HG03460 (cell line): ENCODE measurements at regions not wholly inside any gene's neighbourhood (a gene's known extent, or its start where the extent isn't known, plus 50 kb on each side); places are given as distances from the start of the nearest gene placed in this dataset.
"Not testable (repeated sequence)": the region's sequence is repeated elsewhere in the genome, so short reads cannot be mapped to it uniquely, and the experiment has no call there.

ENCODE experiments used
- ATAC-seq: cut with Tn5 transposase; IDR thresholded peaks from one replicate; pipeline ENCODE4 v1.9.1; 2021; ENCODE audit not compliant: unreplicated experiment

DNA sequence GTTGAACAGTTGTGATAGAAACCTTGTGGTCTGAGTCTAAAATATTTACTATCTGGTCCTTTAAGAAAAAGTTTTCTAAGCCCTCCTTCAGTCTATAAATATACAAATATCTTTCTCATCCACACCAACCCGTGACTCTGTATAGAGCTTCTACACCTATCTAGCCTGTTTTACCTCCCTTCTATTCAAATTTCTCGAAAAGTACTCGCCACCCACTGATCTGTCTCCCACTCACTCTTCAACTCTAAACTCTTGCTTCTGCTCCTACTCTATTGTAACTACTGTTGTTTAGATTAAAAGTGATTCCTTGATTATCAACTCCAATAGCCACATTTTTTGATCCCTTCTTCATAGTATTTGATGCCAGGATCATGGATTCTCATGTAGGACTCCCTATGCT lies 329.4 kb upstream of the MAN1A1 start:
- ATAC-seq: no peak

DNA sequence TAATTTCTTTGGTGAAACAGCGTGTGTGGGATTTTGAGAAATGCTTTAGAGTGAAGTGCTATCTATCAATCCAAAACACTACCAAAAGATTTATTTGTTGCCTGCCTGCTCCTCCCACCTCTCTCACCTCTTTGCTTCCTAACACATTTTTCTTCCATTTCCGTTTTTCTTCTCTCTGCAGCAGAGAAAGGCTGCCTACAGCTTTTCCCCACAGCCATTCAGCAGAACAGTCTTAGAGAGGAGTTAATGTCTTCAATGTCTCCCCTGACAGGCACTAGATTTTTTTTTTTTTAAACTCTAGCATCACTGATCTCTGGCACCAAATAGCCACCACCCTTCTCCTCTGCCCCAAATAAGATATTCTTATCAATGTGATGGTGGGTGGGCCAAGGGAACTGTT lies 327.8 kb upstream of the MAN1A1 start:
- no peak for ATAC-seq

DNA sequence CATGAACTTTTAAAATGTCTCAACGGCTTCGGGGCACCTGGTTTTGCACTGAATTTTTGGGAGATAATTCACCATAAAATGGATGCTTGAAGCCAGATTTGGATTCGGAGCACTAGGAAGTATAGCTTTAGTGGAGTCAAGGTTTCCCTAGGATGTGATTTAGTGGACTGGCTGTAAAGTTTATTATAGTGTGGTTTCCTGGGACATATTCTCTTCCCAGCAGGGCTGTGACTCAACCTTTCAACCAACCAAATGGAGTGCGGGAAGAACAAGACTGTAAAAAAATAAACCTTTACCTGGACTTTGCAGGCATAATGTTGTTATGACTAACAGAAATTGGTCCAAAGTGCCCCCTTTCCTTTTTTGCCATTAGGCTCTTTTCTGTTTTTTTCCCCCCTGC lies 327.4 kb upstream of the MAN1A1 start:
- ATAC-seq: no peak

- no peak for ATAC-seq
Observed at GRCh38 chr6:119676230-119676629, 326.7 kb upstream of the MAN1A1 start.

GRCh38 chr6:119673741-119674140 lies 324.2 kb upstream of the MAN1A1 start:
- ATAC-seq: no peak

DNA sequence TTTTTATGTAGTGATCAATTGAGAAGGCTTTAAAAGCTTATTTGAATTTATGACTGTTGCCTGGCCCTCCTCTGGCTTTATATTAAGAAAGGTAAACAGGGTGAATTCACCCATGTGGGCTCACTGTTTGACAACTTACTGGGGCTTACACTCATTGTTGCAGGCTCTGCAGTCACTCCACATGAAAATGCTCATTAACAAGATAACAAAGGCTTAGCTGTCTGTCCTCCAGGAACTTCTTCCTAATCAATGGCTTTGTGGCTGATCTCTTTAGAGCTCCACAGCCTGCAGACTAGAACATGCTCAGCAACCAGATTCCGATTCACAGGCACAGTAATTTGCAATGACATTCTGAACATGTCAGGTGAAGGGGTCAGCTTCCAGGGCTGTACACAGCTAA lies 323.2 kb upstream of the MAN1A1 start:
- no peak for ATAC-seq

GRCh38 chr6:119671105-119671504 lies 321.5 kb upstream of the MAN1A1 start:
- ATAC-seq: no peak

DNA sequence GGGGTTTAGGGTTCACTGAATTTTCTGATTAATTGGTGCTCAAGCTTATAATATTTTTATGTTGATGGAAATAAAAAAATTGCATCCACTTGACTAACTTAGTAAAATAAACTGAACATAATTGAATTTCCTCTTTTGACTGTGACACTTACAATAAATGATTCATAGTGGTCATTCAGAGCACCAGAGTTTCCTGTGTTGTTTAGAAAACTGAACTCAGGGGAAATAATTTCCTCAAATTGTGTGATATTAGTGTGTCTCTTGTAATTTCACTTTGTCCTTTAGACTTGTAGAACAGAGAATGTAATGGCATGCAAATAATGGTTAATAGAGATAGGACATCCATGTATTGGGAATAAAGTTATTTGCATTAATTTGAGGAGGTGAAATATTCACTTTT lies 319.7 kb upstream of the MAN1A1 start:
- ATAC-seq: peak; percentile 54

DNA sequence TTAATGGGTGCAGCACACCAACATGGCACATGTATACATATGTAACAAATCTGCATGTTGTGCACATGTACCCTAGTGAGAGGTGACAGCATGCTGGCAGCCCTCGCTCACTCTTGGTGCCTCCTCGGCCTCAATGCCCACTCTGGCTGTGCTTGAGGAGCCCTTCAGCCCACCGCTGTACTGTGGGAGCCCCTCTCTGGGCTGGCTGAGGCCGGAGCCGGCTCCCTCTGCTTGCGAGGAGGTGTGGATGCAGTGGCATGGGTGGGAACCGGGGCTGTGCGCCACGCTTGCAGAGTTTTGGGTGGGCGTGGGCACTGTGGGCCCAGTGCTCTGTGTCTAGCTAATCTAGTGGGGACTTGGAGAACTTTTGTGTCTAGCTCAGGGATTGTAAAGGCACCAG lies 315.9 kb upstream of the MAN1A1 start:
- not testable (repeated sequence) for ATAC-seq

DNA sequence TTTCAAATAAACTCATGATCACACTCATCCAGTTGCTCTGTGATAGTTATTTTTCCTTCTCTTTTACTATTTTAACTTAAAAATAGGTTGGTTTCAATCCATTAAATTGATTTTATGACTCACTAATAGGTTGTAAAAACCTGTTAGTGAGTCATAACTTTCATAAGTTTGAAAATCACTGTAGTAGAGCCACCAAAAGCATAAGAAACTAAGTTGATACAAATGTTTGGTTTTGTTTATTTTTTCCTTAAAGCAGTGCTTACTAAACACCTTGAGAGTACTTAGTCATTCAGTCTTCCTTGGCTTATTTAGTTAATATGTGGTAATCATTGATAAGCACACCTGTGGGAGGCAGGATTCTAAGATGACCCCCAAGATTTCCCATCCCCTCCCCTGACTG lies 312.1 kb upstream of the MAN1A1 start:
- no peak for ATAC-seq

GRCh38 chr6:119661078-119661477 lies 311.5 kb upstream of the MAN1A1 start:
- ATAC-seq: no peak

GRCh38 chr6:119658917-119659316 lies 309.4 kb upstream of the MAN1A1 start:
- ATAC-seq: peak; percentile 45

- ATAC-seq: no peak
Observed at GRCh38 chr6:119655124-119655523, 305.6 kb upstream of the MAN1A1 start.

- no peak for ATAC-seq
Observed at GRCh38 chr6:119653329-119653728, 303.8 kb upstream of the MAN1A1 start.

GRCh38 chr6:119649531-119649930 lies 300.0 kb upstream of the MAN1A1 start:
- no peak for ATAC-seq

GRCh38 chr6:119647309-119647708 lies 297.7 kb upstream of the MAN1A1 start:
- ATAC-seq: no peak

DNA sequence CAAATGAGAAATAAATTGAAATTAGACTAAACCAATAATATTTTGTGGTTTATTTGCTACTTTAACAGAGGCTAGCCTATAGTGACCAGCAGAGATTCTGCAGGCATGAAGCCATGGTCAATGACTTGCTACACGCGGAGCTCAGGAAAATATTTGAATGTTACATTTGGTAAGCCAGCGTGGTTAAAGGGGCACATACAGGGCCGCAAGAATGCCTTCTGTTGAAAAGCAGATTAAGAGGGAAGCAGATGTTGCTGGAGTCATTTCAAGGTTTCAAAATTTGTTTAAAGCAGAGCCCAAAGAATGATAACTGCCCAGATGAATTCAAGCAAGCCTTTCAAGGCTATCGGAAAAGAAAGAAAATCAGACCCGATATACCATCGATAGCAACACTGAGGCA lies 294.3 kb upstream of the MAN1A1 start:
- ATAC-seq: no peak

DNA sequence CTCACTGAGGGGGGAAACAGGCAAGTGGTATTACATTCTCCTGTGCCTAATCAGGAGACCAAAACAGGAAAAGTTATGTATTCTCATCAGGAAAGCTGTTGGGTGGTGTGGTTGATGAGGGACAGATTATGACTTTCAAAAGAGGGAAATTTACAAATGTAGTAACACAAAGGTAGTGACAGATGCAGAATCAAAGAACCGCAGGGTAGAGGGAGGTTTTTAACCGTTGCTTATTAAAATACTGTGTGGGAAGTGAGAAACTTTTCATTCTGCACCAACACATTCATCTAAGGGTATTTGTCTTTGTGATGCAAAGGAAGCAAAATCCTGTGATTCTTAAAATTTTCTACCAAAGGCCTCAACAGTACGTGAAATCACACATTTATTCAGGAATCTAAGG lies 288.2 kb upstream of the MAN1A1 start:
- no peak for ATAC-seq

- ATAC-seq: no peak
Observed at GRCh38 chr6:119636060-119636459, 286.5 kb upstream of the MAN1A1 start.

GRCh38 chr6:119633461-119633860 lies 283.9 kb upstream of the MAN1A1 start:
- no peak for ATAC-seq

- no peak for ATAC-seq
Observed at GRCh38 chr6:119630561-119631192, 281.1 kb upstream of the MAN1A1 start.

GRCh38 chr6:119628691-119629594 lies 279.4 kb upstream of the MAN1A1 start:
- ATAC-seq: no peak
